A549 (cell line): ENCODE measurements at regions not wholly inside any gene's neighbourhood (a gene's known extent, or its start where the extent isn't known, plus 50 kb on each side); places are given as distances from the start of the nearest gene placed in this dataset.
A peak's percentile ranks its signal among the peaks of the same experiment; 100 is the strongest.

Experiments used
- ATAC-seq, 2 experiments: fragments of 200-7000 bp in 1 of 2; fragments of >200 bp in 1 of 2; cut with Nextera tagmentation in 1 of 2; cut with Tn5 transposase in 1 of 2; 3 replicates each; pipeline versions ENCODE4 v1.8.0 to v1.9.1; 2018 to 2020; ENCODE audit warnings: mild to moderate bottlenecking in 1 of 2, moderate library complexity in 1 of 2
- CTCF ChIA-PET: fragments of 300-600 bp; sonication (Branson Sonifier 250); formaldehyde crosslinking; extraction: SDS; loops from one replicate; lab custom pipeline; 2021; ENCODE audit warnings: antibody characterized with exemption, inconsistent platforms; lab: Yijun Ruan, JAX
- POLR2A ChIA-PET: fragments of 350-600 bp; formaldehyde crosslinking; extraction: SDS; loops from one replicate; lab custom pipeline; 2021; ENCODE audit warnings: antibody characterized with exemption, inconsistent platforms; lab: Yijun Ruan, JAX
- DNase-seq, 2 experiments: peaks; one replicate each; pipeline versions ENCODE4 v3.0.0 to v3.0.0-alpha.2; 2011 to 2016; ENCODE audit warnings: low read depth in 1 of 2, low spot score in 1 of 2
- FAIRE-seq: peaks from 2 replicates; lab custom pipeline; 2011; peaks lifted over from hg19 to GRCh38; lab: Jason Lieb, UNC
- H3K27ac ChIP-seq, 2 experiments: fragments of >200 bp; sonication (Bioruptor Twin); formaldehyde crosslinking; 3 replicates each; pipeline ENCODE4 v1.5.1; 2016 to 2017
- H3K4me1 ChIP-seq: fragments of >200 bp; sonication (Bioruptor Twin); formaldehyde crosslinking; 3 replicates; pipeline ENCODE4 v1.6.1; 2016
- H3K4me2 ChIP-seq: fragments of >200 bp; sonication (Bioruptor Twin); formaldehyde crosslinking; 3 replicates; pipeline ENCODE4 v1.6.1; 2016
- H3K4me3 ChIP-seq: fragments of >200 bp; sonication (Bioruptor Twin); formaldehyde crosslinking; 3 replicates; pipeline ENCODE4 v1.5.1; 2016
- H3K9me3 ChIP-seq: fragments of >200 bp; sonication (Bioruptor Twin); formaldehyde crosslinking; 3 replicates; pipeline ENCODE4 v1.6.1; 2016
- CBX2 ChIP-seq: fragments of 200-600 bp; sonication (generic); IDR thresholded peaks from 2 replicates; pipeline ENCODE4 v1.6.1; 2016; ENCODE audit warnings: low read depth, mild to moderate bottlenecking, borderline replicate concordance
- CBX8 ChIP-seq: fragments of 200-600 bp; sonication (generic); IDR thresholded peaks from 2 replicates; pipeline ENCODE4 v1.6.1; 2016
- E2F6 ChIP-seq: IDR thresholded peaks from 2 replicates; pipeline ENCODE4 v1.6.1; 2012; ENCODE audit warnings: low read depth, borderline replicate concordance
- EHMT2 ChIP-seq: fragments of 200-600 bp; sonication (generic); IDR thresholded peaks from 2 replicates; pipeline ENCODE4 v1.6.1; 2016; ENCODE audit warnings: antibody characterized with exemption, low read depth, mild to moderate bottlenecking, moderate library complexity
- HDAC2 ChIP-seq: fragments of 200-600 bp; sonication (generic); IDR thresholded peaks from 2 replicates; pipeline ENCODE4 v1.6.1; 2016
- HEYL ChIP-seq: fragments of 250-450 bp; sonication (Bioruptor Pico); IDR thresholded peaks from 2 replicates; pipeline ENCODE4 v1.8.0; 2021; ENCODE audit warnings: mild to moderate bottlenecking, moderate library complexity
- HMGXB4 ChIP-seq: fragments of 250-450 bp; sonication (Bioruptor Pico); IDR thresholded peaks from 2 replicates; pipeline ENCODE4 v1.5.0; 2021; ENCODE audit warnings: mild to moderate bottlenecking, moderate library complexity, borderline replicate concordance
- MAFK ChIP-seq: fragments of 450-650 bp; IDR thresholded peaks from 2 replicates; pipeline ENCODE4 v1.6.1; 2014; ENCODE audit not compliant: partially characterized antibody
- NPAS2 ChIP-seq: fragments of 250-450 bp; sonication (Bioruptor Pico); IDR thresholded peaks from 2 replicates; pipeline ENCODE4 v1.8.0; 2022; ENCODE audit warnings: mild to moderate bottlenecking, moderate library complexity, borderline replicate concordance
- RFX5 ChIP-seq: fragments of 450-650 bp; IDR thresholded peaks from 2 replicates; pipeline ENCODE4 v1.7.1; 2014; ENCODE audit warnings: antibody characterized with exemption, mild to moderate bottlenecking, moderate library complexity
- RNF2 ChIP-seq: fragments of 200-600 bp; sonication (generic); IDR thresholded peaks from 2 replicates; pipeline ENCODE4 v1.6.1; 2016; ENCODE audit warnings: low read depth, mild to moderate bottlenecking, antibody characterized with exemption, moderate library complexity, borderline replicate concordance
- ZC3H11A ChIP-seq: fragments of 450-650 bp; IDR thresholded peaks from 2 replicates; pipeline ENCODE4 v1.6.1; 2014; ENCODE audit warnings: antibody characterized with exemption, mild to moderate bottlenecking
- ZNF302 ChIP-seq: fragments of 250-450 bp; sonication (Bioruptor Pico); IDR thresholded peaks from 2 replicates; pipeline ENCODE4 v1.9.0; 2021; ENCODE audit warnings: inconsistent platforms, mild to moderate bottlenecking, moderate library complexity
- ZSCAN20 ChIP-seq: fragments of 250-450 bp; sonication (Bioruptor Pico); IDR thresholded peaks from 2 replicates; pipeline ENCODE4 v1.8.0; 2022; ENCODE audit warnings: mild to moderate bottlenecking, moderate library complexity
- WGBS: methylation state at CpG from one replicate; pipeline ENCODE4 v1.1.6; 2017; ENCODE audit errors: missing lambda C conversion rate; 5-methylcytosine and 5-hydroxymethylcytosine counted together
- TF ChIP-seq, protein P1 (sequence below): fragments of 150-350 bp; IDR thresholded peaks from 2 replicates; pipeline ENCODE4 v1.6.1; 2014; ENCODE audit warnings: low read depth, mild to moderate bottlenecking, low read length

DNA sequence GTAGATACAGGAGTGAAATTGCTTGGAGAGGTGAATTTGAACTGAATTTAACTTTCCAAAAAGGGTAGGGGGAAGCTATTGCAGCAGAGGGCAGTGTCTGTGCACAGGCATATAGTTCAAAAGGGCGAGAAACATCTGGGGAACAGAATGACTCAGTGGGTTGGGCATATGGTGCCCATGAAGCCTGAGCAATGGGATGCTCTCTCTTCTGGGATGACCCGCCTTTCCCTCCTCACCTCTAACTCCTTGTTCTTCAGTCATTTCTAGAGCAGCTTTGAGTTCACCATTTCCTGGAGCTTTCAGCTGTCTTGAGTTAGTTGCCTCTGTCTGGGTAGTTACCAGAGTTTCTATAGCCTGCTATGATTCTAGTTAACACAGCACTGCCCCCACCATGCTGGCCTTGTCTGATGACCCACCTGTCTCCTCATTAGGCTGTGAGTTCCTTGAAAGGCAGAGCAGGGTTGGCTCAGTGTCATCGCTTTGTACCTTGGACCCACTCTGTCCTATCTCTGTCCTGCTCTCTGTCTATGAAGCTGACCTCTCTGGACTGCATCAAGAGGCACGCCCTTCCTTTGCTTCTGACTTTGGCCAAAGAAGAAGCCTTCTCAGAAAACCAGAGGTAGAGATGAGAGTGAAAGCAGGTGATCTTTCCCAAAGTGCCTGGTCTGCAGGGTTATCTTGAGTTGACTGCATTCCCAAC lies 299.6 kb upstream of the KLF4 start:
- FAIRE-seq (no peak), ATAC-seq (no peak), DNase-seq (no peak)
- no peak for TF ChIP-seq CBX8
- TF ChIP-seq, protein P1, sequence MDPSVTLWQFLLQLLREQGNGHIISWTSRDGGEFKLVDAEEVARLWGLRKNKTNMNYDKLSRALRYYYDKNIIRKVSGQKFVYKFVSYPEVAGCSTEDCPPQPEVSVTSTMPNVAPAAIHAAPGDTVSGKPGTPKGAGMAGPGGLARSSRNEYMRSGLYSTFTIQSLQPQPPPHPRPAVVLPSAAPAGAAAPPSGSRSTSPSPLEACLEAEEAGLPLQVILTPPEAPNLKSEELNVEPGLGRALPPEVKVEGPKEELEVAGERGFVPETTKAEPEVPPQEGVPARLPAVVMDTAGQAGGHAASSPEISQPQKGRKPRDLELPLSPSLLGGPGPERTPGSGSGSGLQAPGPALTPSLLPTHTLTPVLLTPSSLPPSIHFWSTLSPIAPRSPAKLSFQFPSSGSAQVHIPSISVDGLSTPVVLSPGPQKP, result no peak
- no peak for TF ChIP-seq RNF2
- TF ChIP-seq EHMT2, result no peak
- no peak for TF ChIP-seq RFX5
- TF ChIP-seq HMGXB4, result no peak
- TF ChIP-seq E2F6, result no peak
- no peak for TF ChIP-seq ZC3H11A
- no peak for TF ChIP-seq CBX2
- TF ChIP-seq HDAC2, result no peak
- no peak overlapping the region for H3K4me2 ChIP-seq
- no peak overlapping the region for H3K4me3 ChIP-seq
- 0 out of 3 replicates have a peak, but pooled peaks cover 4% of the 10 kb centered on the region for H3K4me1 ChIP-seq
- H3K9me3 ChIP-seq, result no peaks in the 10 kb centered on the region
- 79% methylated on average over 4 of the region's 4 CpGs for WGBS
- no peak overlapping the region for H3K27ac ChIP-seq
- POLR2A ChIA-PET, result no interaction called here
- CTCF ChIA-PET, result interaction anchor here (1.0 kb wide), 1 partner anchor 9 kb away, joined by 3 read pairs; no protein-coding TSS in a partner anchor

- CTCF ChIA-PET, result interaction anchor here (0.8 to 1.3 kb wide), 2 partner anchors 20 to 975 kb away, joined by 3 to 6 read pairs; no protein-coding TSS in a partner anchor
Measured at GRCh38 chr9:107786561-107786960, 297.0 kb upstream of the KLF4 start.

GRCh38 chr9:107784235-107784958 lies 294.8 kb upstream of the KLF4 start:
- Histone ChIP-seq H3K27ac (no peak overlapping the region), H3K9me3 (no peaks in the 10 kb centered on the region), H3K4me1 (no peaks in the 10 kb centered on the region), H3K4me2 (no peak overlapping the region)
- FAIRE-seq, result no peak
- WGBS, result 69% methylated on average over 11 of the region's 12 CpGs
- peak; percentile 4 for TF ChIP-seq MAFK
- no peak for TF ChIP-seq EHMT2
- TF ChIP-seq, all 56 proteins: peak for 1
- no peak overlapping the region for H3K4me3 ChIP-seq
- POLR2A ChIA-PET, result interaction anchor here (0.6 kb wide), 1 partner anchor 295 kb away, joined by 8 read pairs; the partner anchor contains the start of gene KLF4
- peak in 1 of 2 experiments; percentile 31; a peak in 2 of 6 replicates for ATAC-seq
- CTCF ChIA-PET, result interaction anchor here (0.6 kb wide), 1 partner anchor 514 kb away, joined by 5 read pairs; no protein-coding TSS in a partner anchor
- DNase-seq, result peak in 1 of 2 experiments; percentile 20

More at GRCh38 chr9:107786561-107786960, 297.0 kb upstream of the KLF4 start:
- POLR2A ChIA-PET, result no interaction called here
- DNase-seq, result no peak
- WGBS, result 30% methylated on average over 2 of the region's 2 CpGs
- ATAC-seq, result no peak
- H3K27ac ChIP-seq, result no peak overlapping the region
- no peak for FAIRE-seq
- H3K4me2 ChIP-seq, result no peak overlapping the region
- H3K4me3 ChIP-seq, result no peak overlapping the region
- no peaks in the 10 kb centered on the region for H3K9me3 ChIP-seq
- no peaks in the 10 kb centered on the region for H3K4me1 ChIP-seq
- no peak for TF ChIP-seq HEYL (CRISPR knock-in tag)
- no peak for TF ChIP-seq ZNF302 (CRISPR knock-in tag)
- TF ChIP-seq ZC3H11A, result no peak
- no peak for TF ChIP-seq CBX8
- TF ChIP-seq ZSCAN20 (CRISPR knock-in tag), result no peak
- no peak for TF ChIP-seq NPAS2
- TF ChIP-seq, all 56 proteins: peak for 0
